NCI-H510A treated with DMSO at 0.1 percent for 48 hours (cell line): ENCODE measurements at regions not wholly inside any gene's neighbourhood (a gene's known extent, or its start where the extent isn't known, plus 50 kb on each side); places are given as distances from the start of the nearest gene placed in this dataset.

Experiments used
- DNase-seq: peaks from one replicate; lab custom pipeline; 2025; lab: John Stamatoyannopoulos, UW

GRCh38 chr10:42972946-42973345 is 103.9 kb upstream of the RET start:
- DNase-seq: no peak

GRCh38 chr10:42973411-42973810 is 103.5 kb upstream of the RET start:
- no peak for DNase-seq

GRCh38 chr10:42973870-42974692 is 102.8 kb upstream of the RET start:
- no peak for DNase-seq

GRCh38 chr10:42974693-42975002 is 102.2 kb upstream of the RET start:
- no peak for DNase-seq

GRCh38 chr10:42975005-42975493 is 101.8 kb upstream of the RET start:
- DNase-seq: no peak

GRCh38 chr10:42975558-42976340 is 101.1 kb upstream of the RET start:
- DNase-seq: no peak

GRCh38 chr10:42976351-42977031 is 100.4 kb upstream of the RET start:
- DNase-seq: no peak

GRCh38 chr10:42977032-42977416 is 99.8 kb upstream of the RET start:
- no peak for DNase-seq

- DNase-seq: no peak
These were observed 97.7 kb upstream of the RET start for GRCh38 chr10:42979181-42979580.

GRCh38 chr10:42979721-42980467 is 97.0 kb upstream of the RET start:
- no peak for DNase-seq

GRCh38 chr10:42980553-42981357 is 96.1 kb upstream of the RET start:
- DNase-seq: no peak

- DNase-seq: no peak
These were observed 95.3 kb upstream of the RET start for GRCh38 chr10:42981358-42982236.

- no peak for DNase-seq
These were observed 93.9 kb upstream of the RET start for GRCh38 chr10:42982891-42983506.

- DNase-seq: no peak
These were observed 93.3 kb upstream of the RET start for GRCh38 chr10:42983591-42983990.

- DNase-seq: no peak
These were observed 92.7 kb upstream of the RET start for GRCh38 chr10:42984035-42984610.

- no peak for DNase-seq
These were observed 92.0 kb upstream of the RET start for GRCh38 chr10:42984761-42985325.

- no peak for DNase-seq
These were observed 91.2 kb upstream of the RET start for GRCh38 chr10:42985436-42986316.

GRCh38 chr10:42986633-42987032 is 90.2 kb upstream of the RET start:
- DNase-seq: no peak
